ENCODE measurements at regions not wholly inside any gene's neighbourhood (a gene's known extent, or its start where the extent isn't known, plus 50 kb on each side); places are given as distances from the start of the nearest gene placed in this dataset.

GRCh38 chr12:25637752-25638151 is 84.7 kb upstream of the LMNTD1 start:
- TF ChIP-seq EP300 (IDR thresholded peaks at IDR 0.05), result no peak
- TF ChIP-seq POLR2A (IDR thresholded peaks at IDR 0.05), result no peak
- TF ChIP-seq CTCF (IDR thresholded peaks at IDR 0.05), result no peak
- H3K36me3 ChIP-seq, result no peaks in the 10 kb centered on the region
- H3K4me3 ChIP-seq, result no peak overlapping the region
- H3K9me3 ChIP-seq, result no peaks in the 10 kb centered on the region
- intact Hi-C loops (cut with DNase I), result no loop called here
- no peak overlapping the region for H3K27ac ChIP-seq
- DNase-seq, result no peak
- no peaks in the 10 kb centered on the region for H3K27me3 ChIP-seq
- H3K4me1 ChIP-seq (ENCODE audit: insufficient read depth), result no peaks in the 10 kb centered on the region

- Histone ChIP-seq H3K4me1 (ENCODE audit: insufficient read depth) (no peaks in the 10 kb centered on the region), H3K36me3 (no peaks in the 10 kb centered on the region), H3K27ac (no peak overlapping the region), H3K27me3 (no peaks in the 10 kb centered on the region), H3K9me3 (no peaks in the 10 kb centered on the region), H3K4me3 (no peak overlapping the region)
- TF ChIP-seq POLR2A (IDR thresholded peaks at IDR 0.05), result no peak
- TF ChIP-seq EP300 (IDR thresholded peaks at IDR 0.05), result no peak
- 80 to 82% (median 81%) methylated on average over 5 of the region's 5 CpGs for WGBS, 3 donors
- DNase-seq, result no peak
- intact Hi-C loops (cut with DNase I), result no loop called here
Measured at GRCh38 chr12:25639406-25639805, 86.3 kb upstream of the LMNTD1 start.

GRCh38 chr12:25644979-25645378 is 91.9 kb upstream of the LMNTD1 start:
- WGBS, 3 donors, result 45 to 70% (median 66%) methylated on average over 3 of the region's 3 CpGs
- H3K4me1 ChIP-seq (ENCODE audit: insufficient read depth), result no peaks in the 10 kb centered on the region
- TF ChIP-seq POLR2A (IDR thresholded peaks at IDR 0.05) (no peak), CTCF (IDR thresholded peaks at IDR 0.05) (no peak), EP300 (IDR thresholded peaks at IDR 0.05) (no peak)
- no peaks in the 10 kb centered on the region for H3K36me3 ChIP-seq
- H3K9me3 ChIP-seq, result no peaks in the 10 kb centered on the region
- DNase-seq, result no peak
- H3K27me3 ChIP-seq, result no peaks in the 10 kb centered on the region
- H3K4me3 ChIP-seq, result no peak overlapping the region
- intact Hi-C loops (cut with DNase I), result no loop called here
- H3K27ac ChIP-seq, result no peak overlapping the region

- WGBS, 3 donors, result 69 to 86% (median 70%) methylated on average over 4 of the region's 4 CpGs
- TF ChIP-seq CTCF (IDR thresholded peaks at IDR 0.05) (no peak), POLR2A (IDR thresholded peaks at IDR 0.05) (no peak), EP300 (IDR thresholded peaks at IDR 0.05) (no peak)
- Histone ChIP-seq H3K27ac (no peak overlapping the region), H3K4me1 (ENCODE audit: insufficient read depth) (no peaks in the 10 kb centered on the region), H3K27me3 (no peaks in the 10 kb centered on the region), H3K36me3 (no peaks in the 10 kb centered on the region), H3K9me3 (no peaks in the 10 kb centered on the region), H3K4me3 (no peak overlapping the region)
- intact Hi-C loops (cut with DNase I), result no loop called here
- no peak for DNase-seq
Measured at GRCh38 chr12:25645427-25645826, 92.3 kb upstream of the LMNTD1 start.

- H3K27me3 ChIP-seq, result no peaks in the 10 kb centered on the region
- WGBS, 3 donors, result 84 to 92% (median 86%) methylated on average over 1 of the region's 1 CpG
- intact Hi-C loops (cut with DNase I), result no loop called here
Measured at GRCh38 chr12:25651931-25652330, 98.8 kb upstream of the LMNTD1 start.

More at GRCh38 chr12:25651931-25652330, 98.8 kb upstream of the LMNTD1 start:
- Histone ChIP-seq H3K4me3 (no peak overlapping the region), H3K4me1 (ENCODE audit: insufficient read depth) (no peaks in the 10 kb centered on the region), H3K36me3 (no peaks in the 10 kb centered on the region), H3K9me3 (no peaks in the 10 kb centered on the region), H3K27ac (no peak overlapping the region)
- TF ChIP-seq EP300 (IDR thresholded peaks at IDR 0.05) (no peak), POLR2A (IDR thresholded peaks at IDR 0.05) (no peak), CTCF (IDR thresholded peaks at IDR 0.05) (no peak)
- no peak for DNase-seq
